Stimulated activated CD4-positive, alpha-beta T cell treated with anti-CD3 and anti-CD28 coated beads, Interleukin-4, amount 100 ng/mL, for 24 hours (primary cell): ENCODE measurements at regions not wholly inside any gene's neighbourhood (a gene's known extent, or its start where the extent isn't known, plus 50 kb on each side); places are given as distances from the start of the nearest gene placed in this dataset.

Experiments
- DNase-seq: peaks from one replicate; pipeline ENCODE4 v3.0.0-alpha.2; 2020

- no peak for DNase-seq
Observed at GRCh38 chr3:177931346-177931745, 604.9 kb upstream of the KCNMB2 start.

- DNase-seq: no peak
Observed at GRCh38 chr3:177932346-177932745, 603.9 kb upstream of the KCNMB2 start.

- DNase-seq: no peak
Observed at GRCh38 chr3:177932750-177933660, 603.2 kb upstream of the KCNMB2 start.

GRCh38 chr3:177934001-177934891 is 602.0 kb upstream of the KCNMB2 start:
- DNase-seq: no peak

- no peak for DNase-seq
Observed at GRCh38 chr3:177935047-177935446, 601.2 kb upstream of the KCNMB2 start.

GRCh38 chr3:177936721-177937120 is 599.5 kb upstream of the KCNMB2 start:
- no peak for DNase-seq

- no peak for DNase-seq
Observed at GRCh38 chr3:177942911-177943310, 593.3 kb upstream of the KCNMB2 start.

GRCh38 chr3:177944228-177944661 is 592.0 kb upstream of the KCNMB2 start:
- DNase-seq: no peak

GRCh38 chr3:177946048-177946447 is 590.2 kb upstream of the KCNMB2 start:
- no peak for DNase-seq

GRCh38 chr3:177946497-177946896 is 589.7 kb upstream of the KCNMB2 start:
- no peak for DNase-seq

- no peak for DNase-seq
Observed at GRCh38 chr3:177946936-177947335, 589.3 kb upstream of the KCNMB2 start.

GRCh38 chr3:177947901-177948300 is 588.3 kb upstream of the KCNMB2 start:
- no peak for DNase-seq

GRCh38 chr3:177948716-177949425 is 587.4 kb upstream of the KCNMB2 start:
- no peak for DNase-seq

- DNase-seq: no peak
Observed at GRCh38 chr3:177959188-177959587, 577.0 kb upstream of the KCNMB2 start.

- no peak for DNase-seq
Observed at GRCh38 chr3:177960014-177960413, 576.2 kb upstream of the KCNMB2 start.

- no peak for DNase-seq
Observed at GRCh38 chr3:177960722-177961121, 575.5 kb upstream of the KCNMB2 start.

- DNase-seq: no peak
Observed at GRCh38 chr3:177961784-177962183, 574.5 kb upstream of the KCNMB2 start.

- DNase-seq: no peak
Observed at GRCh38 chr3:177966493-177966892, 569.7 kb upstream of the KCNMB2 start.

GRCh38 chr3:177968891-177969290 is 567.3 kb upstream of the KCNMB2 start:
- no peak for DNase-seq

- DNase-seq: no peak
Observed at GRCh38 chr3:177973241-177973840, 562.9 kb upstream of the KCNMB2 start.

- DNase-seq: no peak
Observed at GRCh38 chr3:177976241-177976640, 560.0 kb upstream of the KCNMB2 start.

- DNase-seq: no peak
Observed at GRCh38 chr3:177976866-177977265, 559.4 kb upstream of the KCNMB2 start.
